NT2/D1 (cell line): ENCODE measurements at regions not wholly inside any gene's neighbourhood (a gene's known extent, or its start where the extent isn't known, plus 50 kb on each side); places are given as distances from the start of the nearest gene placed in this dataset.

Source experiments
- SUZ12 ChIP-seq: IDR thresholded peaks from 2 replicates; pipeline ENCODE4 v1.6.1; 2011; ENCODE audit not compliant: insufficient read length, insufficient read depth; ENCODE audit errors: extremely low read depth
- YY1 ChIP-seq: IDR thresholded peaks from 2 replicates; pipeline ENCODE4 v1.6.1; 2011; ENCODE audit not compliant: insufficient read length, insufficient read depth
- ZNF274 ChIP-seq: IDR thresholded peaks from 2 replicates; pipeline ENCODE4 v1.6.1; 2011; ENCODE audit warnings: mild to moderate bottlenecking, low read depth, low read length

- TF ChIP-seq ZNF274 = no peak
- no peak for TF ChIP-seq SUZ12
- no peak for TF ChIP-seq YY1
These were observed 298.4 kb upstream of the MGMT start for GRCh38 chr10:129168660-129169059.
